NCI-H345 treated with DMSO at 0.1 percent for 48 hours (cell line): ENCODE measurements at regions not wholly inside any gene's neighbourhood (a gene's known extent, or its start where the extent isn't known, plus 50 kb on each side); places are given as distances from the start of the nearest gene placed in this dataset.

Experiments used
- DNase-seq: peaks from one replicate; lab custom pipeline; 2025; ENCODE audit not compliant: unreplicated experiment; lab: John Stamatoyannopoulos, UW

DNA sequence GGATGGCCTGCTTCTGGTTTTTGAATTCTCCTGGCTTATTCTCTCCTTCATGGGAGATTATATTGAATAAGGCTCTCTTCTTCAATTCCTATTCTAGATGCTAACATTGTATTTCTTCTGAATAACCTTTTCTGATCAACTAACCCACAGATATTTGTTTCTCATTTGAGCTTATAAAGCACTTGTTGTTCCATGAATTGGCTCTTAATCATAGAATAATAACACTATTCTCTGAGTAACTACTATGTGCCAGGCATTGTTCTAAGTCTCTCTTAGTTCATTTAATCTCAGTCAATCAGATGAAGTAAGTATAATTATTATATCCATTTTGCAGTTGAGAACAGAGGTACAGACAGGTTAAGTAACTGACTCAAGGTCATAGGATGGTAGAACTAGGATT, 136.3 kb upstream of the MLIP start:
- no peak for DNase-seq

DNA sequence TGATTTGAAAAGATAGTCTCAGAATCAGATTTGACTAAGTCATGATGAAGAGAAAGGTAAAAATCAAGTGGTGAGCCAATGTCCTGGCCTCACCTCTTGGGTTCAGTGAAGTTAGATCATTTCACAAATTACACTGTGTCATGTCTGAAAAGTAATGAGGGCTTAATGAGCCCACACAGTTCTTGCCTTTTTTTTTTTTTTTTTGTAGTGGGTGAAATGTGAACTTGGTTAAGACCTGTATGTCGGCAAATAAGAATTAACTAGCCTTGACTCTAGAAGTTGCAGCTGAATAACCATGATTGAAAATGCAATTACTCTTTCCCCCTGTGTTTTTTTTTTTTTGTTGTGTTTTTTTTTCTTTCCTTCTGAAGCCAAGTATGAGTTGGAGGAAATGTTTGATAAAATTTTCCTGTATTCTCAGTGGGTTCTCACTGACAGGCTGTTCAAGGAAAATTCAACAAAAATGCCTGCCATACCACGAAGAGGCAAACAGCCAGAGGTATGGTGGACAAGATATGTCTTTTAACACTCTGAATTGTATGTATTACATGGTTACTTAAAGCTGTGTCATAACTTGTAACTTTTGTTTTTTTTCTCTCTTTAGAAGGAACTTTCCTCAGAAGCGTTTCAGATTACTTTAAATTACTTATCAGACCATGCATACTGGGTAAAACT, 135.2 kb upstream of the MLIP start:
- DNase-seq, result no peak

DNA sequence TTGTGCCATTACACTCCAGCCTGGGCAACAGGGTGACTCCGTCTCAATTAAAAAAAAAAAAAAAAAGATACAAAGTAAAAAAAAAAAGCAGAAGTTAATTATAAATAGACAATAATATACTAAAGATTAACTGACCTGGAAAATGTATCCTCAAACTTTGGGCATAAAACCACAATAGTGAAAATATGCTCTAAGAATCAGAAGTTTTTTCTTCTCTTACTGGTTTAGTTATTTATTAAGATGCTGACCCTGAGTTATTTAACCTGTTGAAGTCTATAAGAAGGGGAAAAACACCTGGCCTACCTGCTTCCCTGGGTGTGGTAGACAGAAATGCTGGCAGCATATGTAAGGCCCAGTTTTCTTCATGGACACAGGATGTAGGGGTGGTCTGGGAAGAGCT, 133.7 kb upstream of the MLIP start:
- DNase-seq, result no peak

DNA sequence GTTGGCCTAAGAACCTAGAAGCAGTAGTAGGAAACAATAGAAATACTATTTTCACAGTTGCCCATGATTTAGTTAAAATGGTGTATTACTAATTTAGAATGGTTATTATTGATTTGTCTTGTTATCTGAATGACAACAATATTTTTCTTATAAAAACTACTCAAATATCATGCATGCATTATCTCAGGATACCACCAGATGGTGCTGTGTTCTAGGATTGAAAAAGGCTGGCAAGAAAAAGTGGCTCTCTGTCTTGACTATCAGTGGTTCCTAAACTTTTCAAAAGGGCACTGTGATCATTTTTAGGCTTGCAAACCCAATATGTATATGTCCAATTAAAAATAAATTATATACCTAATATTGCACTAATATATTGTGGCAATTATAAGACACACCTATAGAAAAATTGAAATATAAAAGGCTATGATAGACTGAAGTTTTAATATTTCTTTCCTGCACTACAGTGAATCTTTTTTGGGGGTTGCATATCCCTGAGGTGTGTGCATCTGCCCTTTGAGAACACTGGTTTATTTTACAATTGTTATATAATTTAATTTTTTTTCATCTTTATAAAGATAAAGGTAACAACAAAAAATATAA, 131.7 kb upstream of the MLIP start:
- DNase-seq, result peak; percentile 29

DNA sequence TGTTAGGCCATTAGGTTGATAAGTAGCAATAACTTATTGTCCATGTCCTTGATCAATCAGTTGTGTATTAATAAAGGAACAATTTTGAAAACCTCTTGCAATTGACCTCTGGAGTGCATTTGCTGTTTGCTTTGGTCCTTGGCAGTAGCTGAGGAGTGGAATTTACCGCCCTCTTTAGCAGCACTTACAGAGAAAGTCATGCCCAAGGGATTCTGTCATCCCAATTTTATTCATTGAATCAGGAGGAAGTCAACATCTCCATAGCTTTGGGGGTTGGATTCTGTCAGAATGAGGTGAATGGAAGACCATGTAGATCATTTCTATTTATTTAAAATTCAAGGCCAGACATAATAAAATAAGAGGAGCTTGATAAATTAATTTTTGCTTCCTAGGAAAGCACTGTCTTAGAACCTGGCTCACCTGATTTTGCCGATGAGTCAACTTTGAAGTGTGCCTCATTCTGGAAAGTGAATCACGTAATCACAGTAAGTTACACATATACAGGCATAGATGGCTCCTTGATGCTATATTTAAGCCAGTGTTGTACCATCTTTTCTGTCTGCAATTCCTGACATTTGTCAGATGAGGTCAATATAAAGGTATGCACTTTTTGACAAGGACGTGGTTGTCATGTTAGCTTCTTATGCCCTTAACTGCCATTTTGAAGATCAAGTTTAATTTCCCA, 128.7 kb upstream of the MLIP start:
- no peak for DNase-seq

DNA sequence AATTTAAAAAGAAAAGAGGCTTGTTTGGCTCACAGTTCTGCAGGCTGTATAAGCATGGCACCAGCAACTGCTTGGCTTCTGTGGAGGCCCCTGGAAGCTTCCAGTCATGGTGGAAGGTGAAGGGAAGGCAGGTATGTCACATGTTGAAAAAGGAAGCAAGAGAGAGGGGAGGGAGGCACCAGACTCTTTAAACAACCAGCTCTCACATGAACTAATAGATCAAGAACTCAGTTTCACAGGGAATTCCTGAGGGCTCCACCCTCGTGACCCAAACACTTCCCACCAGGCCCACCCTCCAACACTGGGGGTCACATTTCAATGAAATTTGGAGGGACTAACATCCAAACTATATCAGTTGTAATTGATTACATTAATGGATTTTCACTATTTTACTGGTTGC, 127.9 kb upstream of the MLIP start:
- no peak for DNase-seq

DNA sequence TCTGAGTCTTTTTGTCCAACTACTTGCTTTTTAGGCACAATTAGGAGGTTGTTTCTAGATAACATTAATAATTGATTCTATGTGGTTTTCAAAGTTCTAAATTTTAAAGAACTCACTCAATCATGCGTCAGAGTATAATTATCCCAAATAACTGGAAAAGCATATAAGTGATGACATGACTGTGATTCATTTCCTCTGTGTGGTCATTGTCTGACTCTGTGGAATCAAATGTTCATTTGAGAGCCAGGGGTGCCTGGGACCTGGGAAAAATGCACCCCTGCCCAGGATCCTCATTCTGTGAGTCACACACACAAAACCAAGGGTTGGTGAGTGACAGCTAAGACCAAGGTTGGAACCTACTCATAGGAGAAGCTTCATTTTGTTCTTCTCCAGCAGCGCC, 127.1 kb upstream of the MLIP start:
- DNase-seq, result no peak

DNA sequence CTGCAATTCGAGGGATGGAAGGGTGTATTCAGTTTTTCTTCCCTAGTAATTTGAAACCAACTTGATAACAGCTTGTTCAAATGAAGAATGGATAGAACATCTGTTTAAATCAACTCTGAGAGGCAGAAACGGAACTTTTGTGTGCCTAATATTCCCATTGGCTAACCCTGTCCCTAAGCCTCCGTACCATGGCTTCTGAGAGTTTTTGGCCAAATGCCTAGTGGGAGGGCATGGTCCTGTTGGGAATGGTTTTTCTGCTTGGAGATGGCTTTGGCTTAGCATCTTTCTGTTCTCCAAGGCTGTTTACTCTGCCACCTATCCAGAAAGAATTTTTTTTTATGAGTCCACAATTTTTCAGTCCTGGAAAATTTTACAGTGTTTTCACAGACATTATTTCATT, 126.7 kb upstream of the MLIP start:
- DNase-seq, result no peak

DNA sequence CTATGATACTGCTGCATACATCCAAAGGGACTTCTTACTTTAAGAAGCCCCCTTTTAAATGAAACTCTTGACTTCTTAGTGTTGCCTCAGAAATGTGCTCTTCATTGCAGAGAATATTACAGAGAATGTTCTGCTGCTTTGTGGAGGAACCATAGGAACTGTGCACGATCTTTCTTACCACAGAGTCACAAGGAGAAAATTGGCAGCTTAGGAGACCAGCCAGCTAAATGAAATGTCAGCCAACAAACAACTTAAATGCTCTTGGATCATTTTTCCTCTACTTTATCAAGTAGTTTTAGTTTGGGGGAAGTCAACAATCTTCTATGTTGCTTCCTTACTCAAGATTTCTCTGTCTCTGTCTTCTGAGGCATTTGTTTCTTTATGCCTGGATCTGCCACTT, 125.9 kb upstream of the MLIP start:
- no peak for DNase-seq

DNA sequence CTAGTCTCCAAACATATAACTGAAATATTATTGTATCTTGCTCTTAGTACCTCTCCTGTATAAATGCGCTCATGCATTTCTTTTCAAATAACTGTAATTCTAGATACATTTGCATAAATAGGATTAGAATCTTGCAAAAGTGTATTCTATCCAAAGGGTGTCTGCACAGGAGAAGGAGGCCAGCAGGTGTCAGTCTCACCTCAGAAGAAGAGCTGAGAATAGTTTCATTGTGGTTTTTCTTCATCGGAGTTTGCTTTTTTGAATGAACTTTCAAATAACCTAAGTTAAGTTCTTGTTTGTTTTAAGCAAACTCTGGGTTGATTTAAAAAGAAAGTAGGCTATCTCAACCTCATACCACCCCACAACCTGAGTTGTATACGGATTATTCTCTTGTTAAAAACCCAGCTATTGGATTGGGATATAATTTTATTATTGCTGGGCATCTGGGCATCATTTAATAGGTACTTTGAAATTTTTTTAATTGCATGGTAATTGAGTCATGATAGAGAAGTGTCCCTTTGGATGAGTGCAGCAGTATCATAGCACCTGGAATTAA, 125.0 kb upstream of the MLIP start:
- DNase-seq, result no peak

DNA sequence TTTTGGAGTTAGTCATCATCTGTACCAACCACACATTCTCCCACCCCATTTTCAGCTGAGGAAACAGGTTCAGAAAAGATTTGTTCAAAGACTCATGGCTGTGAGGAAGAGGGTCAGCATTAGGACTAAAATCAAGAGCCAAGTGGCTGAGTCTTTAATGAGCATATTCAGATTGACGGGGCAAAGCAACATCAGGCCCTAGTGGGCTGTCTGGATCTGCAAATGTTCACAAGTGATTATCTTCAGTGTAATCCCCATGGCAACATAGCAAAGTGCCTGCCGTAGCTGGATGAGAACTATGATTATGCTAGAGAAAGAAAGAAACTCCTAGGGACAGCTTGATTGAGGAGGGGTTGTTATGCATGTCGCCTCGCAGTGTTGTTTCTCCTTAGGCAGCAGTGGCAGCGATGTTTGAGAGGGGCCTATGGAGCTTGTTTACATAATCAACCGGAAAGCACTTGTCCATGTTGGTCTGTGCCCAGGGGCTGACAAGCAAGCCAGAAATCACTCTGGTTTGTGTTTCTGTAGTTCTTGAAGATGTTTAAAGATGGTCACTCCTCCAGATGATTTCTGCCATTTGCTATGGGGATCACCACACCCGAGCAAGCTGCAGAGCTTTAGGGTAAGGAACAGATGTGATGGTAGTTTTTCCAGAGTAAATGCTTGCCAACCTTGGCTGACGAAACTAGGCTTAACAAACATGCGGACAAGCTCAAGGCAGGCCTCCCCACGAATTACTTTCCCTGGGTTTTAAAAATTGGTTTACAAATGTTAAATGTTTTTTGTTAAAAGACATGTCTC, 124.3 kb upstream of the MLIP start:
- peak; percentile 3 for DNase-seq

DNA sequence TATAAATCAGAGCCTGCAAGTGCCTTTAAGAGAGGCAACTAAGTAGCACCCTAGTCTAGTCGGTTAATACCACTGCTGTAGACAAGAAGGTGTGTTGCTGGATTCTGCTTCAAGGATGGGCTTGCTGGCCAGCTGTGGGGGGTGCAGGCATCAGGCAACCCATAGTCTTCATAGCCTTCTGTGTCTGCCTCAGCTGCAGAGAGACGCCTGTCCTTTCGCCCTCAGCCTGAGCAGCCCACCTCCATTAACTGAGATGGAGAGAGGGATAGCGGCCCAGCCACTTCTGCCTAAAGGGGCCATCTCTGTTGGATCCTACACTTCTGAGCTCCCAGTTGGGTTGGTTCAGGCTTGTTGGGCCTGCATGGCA, 123.7 kb upstream of the MLIP start:
- no peak for DNase-seq

DNA sequence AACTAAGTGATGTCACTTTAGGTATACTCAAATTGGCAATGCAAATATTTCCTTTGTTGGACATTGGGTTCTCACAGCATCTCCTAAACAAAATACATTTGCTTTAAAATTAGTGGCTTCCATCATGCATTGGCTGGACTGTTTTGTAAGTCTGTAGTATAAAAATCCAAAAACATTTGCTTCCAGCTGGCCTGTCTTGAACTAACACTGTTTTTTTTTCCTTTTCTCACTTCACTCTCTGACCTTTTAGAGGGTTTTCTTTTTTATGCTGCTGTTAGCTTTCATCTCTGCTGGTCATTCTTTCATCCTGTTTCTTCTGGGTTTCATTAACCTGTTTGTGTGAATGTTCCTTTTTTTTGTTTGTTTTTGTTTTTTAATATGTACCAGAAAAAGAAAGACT, 121.7 kb upstream of the MLIP start:
- no peak for DNase-seq

DNA sequence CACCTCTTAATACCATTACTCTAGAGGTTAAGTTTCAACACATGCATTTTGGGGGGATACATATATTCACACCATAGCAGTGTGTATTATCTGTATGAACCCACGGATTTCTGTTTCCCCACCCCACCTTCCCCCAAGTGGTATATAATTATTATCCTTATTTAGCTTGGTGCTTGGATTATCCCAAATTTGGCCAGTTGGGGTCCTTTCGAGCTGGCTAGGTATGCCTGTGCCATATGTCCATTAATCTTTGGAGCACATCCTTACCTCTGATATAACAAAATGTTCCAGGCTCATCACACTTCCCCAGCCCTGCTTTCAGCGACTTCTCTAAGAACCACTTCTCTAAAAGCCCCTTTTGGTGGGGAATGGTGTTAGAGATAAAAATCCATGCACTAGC, 118.7 kb upstream of the MLIP start:
- no peak for DNase-seq

DNA sequence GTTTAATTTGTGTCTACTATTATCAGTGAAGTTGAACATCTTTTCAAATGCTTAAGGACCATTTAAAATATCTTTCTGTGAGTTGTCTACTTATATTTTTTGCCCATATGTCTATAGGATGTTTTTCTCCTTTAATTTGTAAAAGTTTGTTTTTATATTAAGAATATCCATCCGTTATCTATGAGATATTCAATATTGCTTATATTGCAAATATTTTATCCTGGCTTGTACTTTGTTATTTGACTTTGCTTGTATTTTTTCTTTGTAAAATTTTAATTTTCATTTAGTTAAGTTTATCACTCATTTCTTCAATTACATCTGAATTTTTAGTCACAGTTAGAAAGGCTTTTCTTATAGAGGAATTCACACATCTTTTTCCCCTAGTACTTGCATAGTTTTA, 117.0 kb upstream of the MLIP start:
- no peak for DNase-seq

DNA sequence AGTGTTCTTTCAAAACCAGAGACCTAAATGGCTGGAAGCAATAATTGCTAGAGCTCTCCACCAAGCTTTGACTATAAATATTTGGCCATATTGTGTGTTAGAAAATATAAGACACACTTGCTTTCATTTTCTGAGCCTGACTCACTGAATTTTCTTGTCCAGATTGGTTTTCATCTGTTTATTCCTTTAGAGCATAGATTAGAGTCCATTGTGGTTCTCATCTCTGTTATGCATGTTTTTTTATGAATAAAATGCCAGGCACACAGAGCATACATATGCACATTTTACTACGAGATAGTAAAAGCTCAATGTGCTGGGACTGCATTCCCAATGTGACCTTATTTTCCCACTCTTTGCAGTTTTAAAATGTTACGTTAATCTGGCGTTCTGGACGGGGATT, 115.3 kb upstream of the MLIP start:
- no peak for DNase-seq

DNA sequence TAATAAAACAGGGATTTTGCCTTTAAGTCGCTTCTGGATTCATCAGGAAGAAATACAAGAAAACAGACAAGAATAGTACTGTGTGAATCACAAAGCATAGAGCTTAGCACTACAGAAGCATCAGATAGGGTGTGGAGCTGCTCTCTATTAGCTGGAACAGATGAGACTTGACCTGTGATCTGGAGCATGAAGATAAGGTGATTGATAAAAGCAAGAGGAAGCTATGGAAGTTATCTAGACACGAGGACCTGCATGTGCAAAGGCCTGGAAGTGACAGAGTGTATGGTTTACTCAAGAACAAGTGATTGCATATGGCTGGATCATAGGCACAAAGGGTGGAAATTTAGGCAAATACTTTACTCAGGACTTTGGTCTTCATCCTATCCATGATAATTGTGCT, 112.9 kb upstream of the MLIP start:
- no peak for DNase-seq

DNA sequence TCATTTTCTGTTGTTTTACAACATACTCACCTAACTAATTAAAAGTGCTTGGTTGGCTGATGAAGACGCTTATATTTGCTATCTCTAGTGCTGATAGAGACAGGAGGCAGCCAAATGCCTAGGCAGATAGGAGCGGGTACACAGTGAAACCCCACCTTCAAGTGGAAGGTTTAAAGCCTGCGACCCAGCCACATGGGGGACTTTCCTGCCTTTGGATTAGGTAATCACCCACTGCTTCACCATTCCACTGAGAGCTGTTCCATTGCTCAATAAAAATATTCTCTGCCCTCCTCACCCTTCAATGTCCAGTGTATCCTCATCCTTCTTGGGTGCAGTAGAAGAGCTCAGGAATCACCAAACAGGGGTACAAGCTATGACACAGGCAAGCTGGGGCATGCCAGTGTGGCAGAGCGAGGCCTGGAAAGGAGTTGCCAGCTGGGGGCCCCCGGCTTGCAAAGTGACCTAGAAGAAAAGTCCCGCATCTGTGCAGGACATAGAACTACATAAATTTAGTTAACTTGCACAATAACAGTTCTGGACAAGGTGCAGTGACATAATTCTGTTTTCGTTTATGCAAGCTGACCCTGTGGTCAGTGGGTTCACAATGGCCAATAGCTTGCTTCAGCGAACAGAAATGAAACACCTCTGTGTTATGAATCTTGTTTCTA, 112.0 kb upstream of the MLIP start:
- no peak for DNase-seq

DNA sequence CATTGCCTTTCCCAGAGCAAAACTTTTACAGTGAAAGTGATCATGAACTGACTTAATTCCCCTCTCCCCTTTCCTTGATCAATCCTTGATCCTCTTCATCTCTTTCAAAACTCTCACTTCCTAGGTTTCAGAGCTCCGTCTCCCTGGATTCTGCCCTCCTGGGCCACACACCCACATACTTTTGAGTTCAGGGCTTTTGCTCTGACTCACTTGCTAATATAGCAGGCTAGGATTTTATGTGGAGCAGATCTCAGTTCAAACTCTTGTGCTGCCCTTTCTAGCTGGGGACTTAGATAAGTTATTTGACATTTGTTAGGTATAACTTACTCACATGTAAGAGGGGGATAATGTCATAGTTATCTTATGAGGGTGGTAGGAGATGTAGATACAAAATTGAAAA, 109.1 kb upstream of the MLIP start:
- no peak for DNase-seq

DNA sequence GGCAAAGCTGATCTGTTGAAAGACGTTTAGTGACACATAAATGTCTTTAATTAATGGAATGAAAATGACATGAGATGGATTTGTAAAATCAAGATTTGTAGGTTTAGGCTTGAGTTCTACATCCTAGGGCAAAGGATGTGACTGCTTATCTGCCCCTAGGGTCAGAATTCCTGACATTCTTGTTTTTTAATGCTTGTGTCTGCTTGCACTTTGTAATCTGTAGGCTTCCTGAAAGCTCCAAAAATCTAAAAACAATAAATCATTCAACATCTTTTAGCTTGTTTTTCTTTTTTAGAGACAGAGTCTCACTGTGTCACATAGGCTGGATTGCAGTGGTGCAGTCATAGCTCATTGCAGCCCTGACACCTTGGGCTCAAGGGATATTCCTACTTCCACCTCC, 107.9 kb upstream of the MLIP start:
- DNase-seq, result no peak

DNA sequence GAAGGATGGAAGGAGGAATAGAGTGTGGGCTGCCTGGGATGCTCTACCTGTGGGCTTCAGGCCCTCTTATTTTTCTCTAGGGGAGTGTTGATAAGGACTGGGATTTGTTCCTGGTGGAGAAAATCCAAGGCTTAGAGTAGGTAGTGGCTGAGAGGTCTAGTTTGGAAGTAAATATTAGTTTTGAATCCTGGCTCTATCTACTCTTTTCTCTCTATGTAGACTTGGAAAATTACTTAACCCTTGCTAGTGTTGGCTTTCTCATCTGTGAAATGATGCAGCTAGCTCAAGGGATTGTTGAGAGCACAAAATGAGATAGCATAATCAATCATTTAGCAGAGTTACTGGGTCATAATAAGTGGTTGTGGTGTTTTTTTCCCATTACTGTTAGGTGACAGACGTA, 102.7 kb upstream of the MLIP start:
- no peak for DNase-seq
